Pancreas (tissue), 10 donors: ENCODE measurements at regions not wholly inside any gene's neighbourhood (a gene's known extent, or its start where the extent isn't known, plus 50 kb on each side); places are given as distances from the start of the nearest gene placed in this dataset.

Experiments
- ATAC-seq, 4 donors: fragments of 200-7000 bp; cut with Tn5 transposase; one replicate each; pipeline versions ENCODE4 v1.8.0 to v1.9.1; 2020; ENCODE audit warnings: mild to moderate bottlenecking in 4 of 4, moderate library complexity in 4 of 4
- DNase-seq, 6 donors: peaks; one replicate each; pipeline ENCODE4 v3.0.0-alpha.2; 2020
- FAIRE-seq: peaks from 2 replicates; lab custom pipeline; 2012; peaks lifted over from hg19 to GRCh38; lab: Jason Lieb, UNC
- H3K27ac ChIP-seq, 4 donors: fragments of 200-600 bp; sonication (generic); 1 replicate in 3 of 4; 2 replicates in 1 of 4; pipeline versions ENCODE4 v1.5.0 to v1.8.0; 2020
- H3K27me3 ChIP-seq, 4 donors: fragments of 200-600 bp; one replicate each; pipeline ENCODE4 v1.8.0; 2021
- H3K36me3 ChIP-seq, 3 donors: fragments of 200-600 bp; sonication (generic) in 1 of 3; one replicate each; pipeline versions ENCODE4 v1.5.0 to v1.8.0; 2020 to 2021
- H3K4me1 ChIP-seq, 3 donors: fragments of 200-600 bp; one replicate each; pipeline ENCODE4 v1.8.0; 2021
- H3K4me3 ChIP-seq, 4 donors: fragments of 200-600 bp; sonication (generic) in 2 of 4; one replicate each; pipeline versions ENCODE4 v1.5.0 to v1.8.0; 2020 to 2021
- H3K9me3 ChIP-seq, 4 donors: fragments of 200-600 bp; one replicate each; pipeline ENCODE4 v1.8.0; 2021
- WGBS, 2 donors: extraction: QIAGEN DNeasy Blood & Tissue Kit; methylation state at CpG; one replicate each; pipeline ENCODE4 v1.1.7; 2013; 5-methylcytosine and 5-hydroxymethylcytosine counted together
- intact Hi-C, 3 donors: fragments of 100-400 bp; cut with DNase I; formaldehyde crosslinking; loops; one replicate each; pipeline versions ENCODE4 v1.11.1 to v1.14.2; 2022
- TF ChIP-seq, protein P1 (sequence below), 4 donors: fragments of 200-600 bp; sonication (generic) in 3 of 4; IDR thresholded peaks; one replicate each; pipeline versions ENCODE4 v1.5.0 to v1.8.0; 2021; ENCODE audit warnings: antibody characterized with exemption in 4 of 4
- donor health status: healthy with polysubstance abuse.
- donor health status: DM: no; HTN: no; CAD: no; lungs with moderate emphysema.
- donor health status: DM: no; HTN: no; CAD: no.
- donor health status: control.
- donor health status: control.
- donor health status: Bipolar disorder and iron deficiency.
- donor health status: DM: yes; HTN: yes; CAD: no.
- donor health status: DM: no; HTN: no; CAD: no.
- donor health status: DM: no; HTN: no; CAD: no.
- donor health status: DM: yes; HTN: yes; CAD: no.

- Histone ChIP-seq H3K9me3 (no peaks in the 10 kb centered on the region), H3K27me3 (peaks cover 0 to 11% (median 1%) of the 10 kb centered on the region in 4 donors), H3K4me3 (no peak overlapping the region), H3K36me3 (no peaks in the 10 kb centered on the region), H3K27ac (no peak overlapping the region), H3K4me1 (no peaks in the 10 kb centered on the region)
- 44 to 52% methylated on average over 4 of the region's 4 CpGs for WGBS, 2 donors
- DNase-seq = no peak
- no peak for FAIRE-seq
- TF ChIP-seq, protein P1, sequence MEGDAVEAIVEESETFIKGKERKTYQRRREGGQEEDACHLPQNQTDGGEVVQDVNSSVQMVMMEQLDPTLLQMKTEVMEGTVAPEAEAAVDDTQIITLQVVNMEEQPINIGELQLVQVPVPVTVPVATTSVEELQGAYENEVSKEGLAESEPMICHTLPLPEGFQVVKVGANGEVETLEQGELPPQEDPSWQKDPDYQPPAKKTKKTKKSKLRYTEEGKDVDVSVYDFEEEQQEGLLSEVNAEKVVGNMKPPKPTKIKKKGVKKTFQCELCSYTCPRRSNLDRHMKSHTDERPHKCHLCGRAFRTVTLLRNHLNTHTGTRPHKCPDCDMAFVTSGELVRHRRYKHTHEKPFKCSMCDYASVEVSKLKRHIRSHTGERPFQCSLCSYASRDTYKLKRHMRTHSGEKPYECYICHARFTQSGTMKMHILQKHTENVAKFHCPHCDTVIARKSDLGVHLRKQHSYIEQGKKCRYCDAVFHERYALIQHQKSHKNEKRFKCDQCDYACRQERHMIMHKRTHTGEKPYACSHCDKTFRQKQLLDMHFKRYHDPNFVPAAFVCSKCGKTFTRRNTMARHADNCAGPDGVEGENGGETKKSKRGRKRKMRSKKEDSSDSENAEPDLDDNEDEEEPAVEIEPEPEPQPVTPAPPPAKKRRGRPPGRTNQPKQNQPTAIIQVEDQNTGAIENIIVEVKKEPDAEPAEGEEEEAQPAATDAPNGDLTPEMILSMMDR (IDR thresholded peaks at IDR 0.05) = no peak
- no peak for ATAC-seq
- intact Hi-C loops = no loop called here
These were observed 195.0 kb downstream of the FOXL1 start for GRCh38 chr16:86773354-86773715.

DNA sequence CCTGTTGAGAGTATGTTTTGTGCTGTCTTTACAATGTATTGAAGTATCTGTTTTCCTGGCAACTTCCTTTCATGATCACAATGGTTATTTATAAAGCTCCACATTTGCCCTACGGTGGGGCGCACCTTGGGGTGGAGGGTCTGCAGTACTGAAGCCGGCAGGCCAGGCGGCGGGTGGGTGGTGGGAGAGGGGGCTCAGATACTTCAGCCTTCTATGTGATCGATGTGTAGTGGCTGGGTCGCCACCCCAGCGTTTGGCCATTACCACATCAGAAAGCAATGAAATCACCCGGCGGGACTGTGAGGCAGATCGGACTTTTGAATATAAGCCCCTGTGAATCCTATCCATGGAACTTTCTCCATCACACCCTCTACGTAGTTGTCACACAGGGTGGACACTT is 196.6 kb downstream of the FOXL1 start:
- TF ChIP-seq, protein P1 (IDR thresholded peaks at IDR 0.05) = no peak
- WGBS, 2 donors = 76 to 79% methylated on average over 12 of the region's 12 CpGs
- no peaks in the 10 kb centered on the region for H3K9me3 ChIP-seq
- no peak for FAIRE-seq
- intact Hi-C loops = no loop called here
- H3K27ac ChIP-seq = no peak overlapping the region
- DNase-seq = no peak
- H3K4me1 ChIP-seq = no peaks in the 10 kb centered on the region
- no peak overlapping the region for H3K4me3 ChIP-seq
- peaks cover 0 to 11% (median 1%) of the 10 kb centered on the region in 4 donors for H3K27me3 ChIP-seq
- ATAC-seq = no peak
- no peaks in the 10 kb centered on the region for H3K36me3 ChIP-seq

DNA sequence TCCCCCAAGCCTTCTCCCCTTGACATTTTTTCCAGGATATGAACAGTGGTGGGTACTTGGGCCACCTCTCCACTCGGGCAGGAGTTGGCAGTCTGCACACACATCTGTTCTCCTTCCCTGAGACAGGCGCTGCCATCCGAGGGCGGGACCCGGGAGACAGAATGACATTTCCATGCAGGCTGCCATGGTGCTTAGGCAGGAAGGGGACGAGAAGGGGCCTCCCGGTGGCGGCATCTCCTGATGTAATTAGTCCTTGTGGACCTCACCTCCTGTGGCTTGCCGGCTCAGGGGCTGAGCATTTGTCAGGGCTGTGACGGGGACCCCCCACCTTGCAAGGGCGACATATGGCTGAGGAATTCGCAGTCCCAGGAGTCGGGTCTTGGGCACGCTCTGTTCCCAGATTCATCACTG is 197.2 kb downstream of the FOXL1 start:
- Histone ChIP-seq H3K4me3 (no peak overlapping the region), H3K9me3 (no peaks in the 10 kb centered on the region), H3K27ac (no peak overlapping the region), H3K4me1 (no peaks in the 10 kb centered on the region), H3K36me3 (no peaks in the 10 kb centered on the region), H3K27me3 (peaks cover 0 to 7% (median 1%) of the 10 kb centered on the region in 4 donors)
- TF ChIP-seq, protein P1 (IDR thresholded peaks at IDR 0.05) = no peak
- FAIRE-seq (no peak), ATAC-seq (no peak), DNase-seq (no peak)
- intact Hi-C loops = no loop called here
- 19 to 32% methylated on average over 14 of the region's 14 CpGs for WGBS, 2 donors

- Histone ChIP-seq H3K4me3 (no peak overlapping the region), H3K27me3 (peaks cover 0 to 3% (median 0%) of the 10 kb centered on the region in 4 donors), H3K4me1 (no peaks in the 10 kb centered on the region), H3K27ac (no peak overlapping the region), H3K9me3 (no peaks in the 10 kb centered on the region), H3K36me3 (no peaks in the 10 kb centered on the region)
- TF ChIP-seq, protein P1 (IDR thresholded peaks at IDR 0.05) = no peak
- no peak for FAIRE-seq
- intact Hi-C loops = no loop called here
- ATAC-seq = no peak
- DNase-seq = no peak
- 33 to 42% methylated on average over 4 of the region's 4 CpGs for WGBS, 2 donors
These were observed 199.1 kb downstream of the FOXL1 start for GRCh38 chr16:86777381-86777946.

DNA sequence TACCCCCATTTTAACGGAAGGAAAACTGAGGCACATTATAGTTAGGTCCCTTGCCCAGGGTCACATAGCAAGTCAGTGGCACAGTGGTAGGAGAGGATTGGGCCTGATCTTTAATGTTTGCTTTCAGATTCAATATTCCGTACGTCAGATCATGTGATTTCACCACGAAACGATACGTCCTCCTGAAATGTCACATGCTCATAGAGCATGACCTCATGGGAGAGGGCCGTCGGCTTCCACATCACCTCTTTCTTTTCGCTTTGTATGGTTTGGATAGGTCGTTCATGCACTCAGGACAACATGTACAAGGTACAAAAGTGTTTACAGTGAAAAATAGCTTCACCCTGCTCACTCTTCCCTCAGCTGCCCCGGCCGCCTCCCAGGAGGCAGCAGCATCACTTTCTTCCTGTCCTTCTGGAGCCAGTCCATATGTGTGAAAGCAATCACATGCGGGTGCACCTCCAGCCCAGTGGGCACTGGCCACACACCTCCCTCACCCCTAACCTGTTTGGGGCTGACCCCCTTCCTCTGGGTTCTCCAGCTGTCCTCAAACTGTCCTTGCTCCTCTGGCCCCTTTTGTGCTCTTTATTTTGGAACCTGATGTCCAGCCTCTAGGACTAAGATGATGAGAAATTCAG is 199.9 kb downstream of the FOXL1 start:
- Histone ChIP-seq H3K9me3 (no peaks in the 10 kb centered on the region), H3K27me3 (peaks cover 0 to 3% (median 0%) of the 10 kb centered on the region in 4 donors), H3K27ac (no peak overlapping the region), H3K36me3 (no peaks in the 10 kb centered on the region), H3K4me1 (no peaks in the 10 kb centered on the region), H3K4me3 (no peak overlapping the region)
- intact Hi-C loops = no loop called here
- ATAC-seq = no peak
- FAIRE-seq = no peak
- TF ChIP-seq, protein P1 (IDR thresholded peaks at IDR 0.05) = no peak
- DNase-seq = no peak
- 40 to 48% methylated on average over 13 of the region's 13 CpGs for WGBS, 2 donors
